HCT116 (cell line): ENCODE measurements at regions not wholly inside any gene's neighbourhood (a gene's known extent, or its start where the extent isn't known, plus 50 kb on each side); places are given as distances from the start of the nearest gene placed in this dataset.

Experiments
- ATAC-seq: fragments of 200-7000 bp; cut with Tn5 transposase; 2 replicates; pipeline ENCODE4 v1.9.1; 2020; ENCODE audit warnings: mild to moderate bottlenecking, moderate library complexity
- BruUV-seq: library from RNA; stranded (reverse); fragments of 400-500 nt; replicated peaks from 2 replicates; lab custom pipeline; 2021; lab: Mats Ljungman, UMichigan
- CTCF ChIA-PET: fragments of 300-600 bp; sonication (Branson Sonifier 250); formaldehyde crosslinking; loops from one replicate; lab custom pipeline; 2021; ENCODE audit warnings: antibody characterized with exemption; lab: Charles Lee
- POLR2A ChIA-PET: fragments of 300-600, 350-600 bp; sonication (Branson Sonifier 250); formaldehyde crosslinking; loops from one replicate; lab custom pipeline; 2021; ENCODE audit warnings: antibody characterized with exemption; lab: Charles Lee
- RAD21 ChIA-PET, 2 experiments: fragments of 300-600 bp; sonication (Branson Sonifier 250); formaldehyde crosslinking; loops; one replicate each; lab custom pipeline; 2023; ENCODE audit warnings: low total read pairs in 2 of 2; ENCODE audit not compliant: uncharacterized antibody in 2 of 2, unreplicated experiment in 2 of 2, low non-redundant PET in 1 of 2; lab: Charles Lee
- DNase-seq: peaks from one replicate; pipeline ENCODE4 v3.0.0-alpha.2; 2010; ENCODE audit warnings: low read depth, low spot score
- H2AFZ ChIP-seq: fragments of 200-600 bp; shearing (Covaris generic), sonication (generic); 2 replicates; pipeline ENCODE4 v1.6.1; 2017; ENCODE audit warnings: low read depth, mixed run types, mixed read lengths, antibody characterized with exemption, low read length; ENCODE audit not compliant: poor library complexity, severe bottlenecking
- H3K27ac ChIP-seq: 2 replicates; pipeline ENCODE4 v1.5.1; 2012; ENCODE audit warnings: low read depth, low read length
- H3K27me3 ChIP-seq: fragments of 200-600 bp; sonication (generic); 2 replicates; pipeline ENCODE4 v1.6.1; 2016; ENCODE audit warnings: mixed run types, low read length, mixed read lengths; ENCODE audit not compliant: insufficient read depth
- H3K36me3 ChIP-seq, 2 experiments: fragments of 200-500 bp in 1 of 2; fragments of 200-600 bp in 1 of 2; sonication (Bioruptor generic) in 1 of 2; sonication (generic) in 1 of 2; 2 replicates each; pipeline versions ENCODE4 v1.5.1 to v1.6.1; 2014 to 2016; ENCODE audit warnings: low read length in 2 of 2, inconsistent platforms in 1 of 2, mixed read lengths in 1 of 2, mixed run types in 1 of 2; ENCODE audit not compliant: insufficient read depth in 2 of 2, control insufficient read depth in 1 of 2
- H3K4me1 ChIP-seq, 2 experiments: fragments of 200-600 bp in 1 of 2; sonication (generic) in 1 of 2; 2 replicates each; pipeline versions ENCODE4 v1.5.1 to v1.6.1; 2012 to 2017; ENCODE audit warnings: low read length in 2 of 2, inconsistent platforms in 1 of 2, mild to moderate bottlenecking in 1 of 2, mixed read lengths in 1 of 2, mixed run types in 1 of 2, moderate library complexity in 1 of 2; ENCODE audit not compliant: insufficient read depth in 2 of 2, control insufficient read depth in 1 of 2
- H3K4me2 ChIP-seq: fragments of 200-600 bp; sonication (generic); 2 replicates; pipeline ENCODE4 v1.6.1; 2017; ENCODE audit warnings: mixed run types, low read length, mixed read lengths
- H3K4me3 ChIP-seq, 2 experiments: fragments of 200-600 bp in 1 of 2; sonication (generic) in 1 of 2; replicated peaks in 1 of 2; 2 replicates each; pipeline ENCODE4 v1.5.1; 2011 to 2016; ENCODE audit warnings: low read length in 2 of 2, control low read depth in 1 of 2, low read depth in 1 of 2, mild to moderate bottlenecking in 1 of 2, mixed read lengths in 1 of 2, mixed run types in 1 of 2
- H3K79me2 ChIP-seq: fragments of 200-600 bp; sonication (generic); 2 replicates; pipeline ENCODE4 v1.6.1; 2017; ENCODE audit warnings: mild to moderate bottlenecking, mixed run types, low read length, moderate library complexity, mixed read lengths; ENCODE audit not compliant: insufficient read depth
- H3K9ac ChIP-seq: fragments of 200-600 bp; sonication (generic); 2 replicates; pipeline ENCODE4 v1.6.1; 2016; ENCODE audit warnings: low read length, mixed read lengths
- H3K9me2 ChIP-seq: fragments of 200-600 bp; sonication (generic), shearing (Covaris generic); 2 replicates; pipeline ENCODE4 v1.6.1; 2017; ENCODE audit warnings: mixed run types, mild to moderate bottlenecking, moderate library complexity; ENCODE audit not compliant: insufficient read depth
- H3K9me3 ChIP-seq, 2 experiments: fragments of 200-500 bp in 1 of 2; fragments of 200-600 bp in 1 of 2; sonication (Bioruptor generic) in 1 of 2; sonication (generic) in 1 of 2; 2 replicates each; pipeline ENCODE4 v1.6.1; 2014 to 2017; ENCODE audit warnings: low read length in 2 of 2, mixed read lengths in 2 of 2, inconsistent platforms in 1 of 2, low read depth in 1 of 2, mild to moderate bottlenecking in 1 of 2, mixed run types in 1 of 2, moderate library complexity in 1 of 2; ENCODE audit not compliant: control insufficient read depth in 1 of 2, insufficient read depth in 1 of 2
- H4K20me1 ChIP-seq: fragments of 200-600 bp; sonication (generic), shearing (Covaris generic); 2 replicates; pipeline ENCODE4 v1.6.1; 2017; ENCODE audit warnings: mixed run types, mild to moderate bottlenecking, moderate library complexity; ENCODE audit not compliant: insufficient read depth
- ATF3 ChIP-seq: IDR thresholded peaks from 2 replicates; pipeline ENCODE4 v1.6.1; 2012
- EGR1 ChIP-seq: IDR thresholded peaks from 2 replicates; pipeline ENCODE4 v1.6.1; 2012; ENCODE audit warnings: low read depth
- ELF1 ChIP-seq: IDR thresholded peaks from 2 replicates; pipeline ENCODE4 v1.6.1; 2012; ENCODE audit warnings: low read depth, borderline replicate concordance
- EZH2phosphoT487 ChIP-seq: fragments of 200-600 bp; IDR thresholded peaks from 2 replicates; pipeline ENCODE4 v1.6.1; 2018; ENCODE audit warnings: antibody characterized with exemption, borderline replicate concordance
- FOSL1 ChIP-seq: IDR thresholded peaks from 2 replicates; pipeline ENCODE4 v1.6.1; 2012; ENCODE audit warnings: low read depth
- JUND ChIP-seq: IDR thresholded peaks from 2 replicates; pipeline ENCODE4 v1.6.1; 2012
- POLR2AphosphoS5 ChIP-seq: IDR thresholded peaks from 2 replicates; pipeline ENCODE4 v1.6.1; 2011; ENCODE audit warnings: mild to moderate bottlenecking, low read depth, low read length, moderate library complexity
- REST ChIP-seq: IDR thresholded peaks from 2 replicates; pipeline ENCODE4 v1.6.1; 2012; ENCODE audit warnings: low read depth
- SIN3A ChIP-seq: IDR thresholded peaks from 2 replicates; pipeline ENCODE4 v1.6.1; 2012; ENCODE audit warnings: low read depth
- SP1 ChIP-seq: IDR thresholded peaks from 2 replicates; pipeline ENCODE4 v1.6.1; 2012; ENCODE audit warnings: low read depth
- SRF ChIP-seq: IDR thresholded peaks from 2 replicates; pipeline ENCODE4 v1.6.1; 2012; ENCODE audit warnings: low read depth
- TCF7L2 ChIP-seq: IDR thresholded peaks from 2 replicates; pipeline ENCODE4 v1.7.0; 2011; ENCODE audit warnings: borderline replicate concordance, inconsistent platforms; ENCODE audit not compliant: insufficient read depth, insufficient read length; ENCODE audit errors: extremely low read depth
- ZFX ChIP-seq: fragments of 450-650 bp; IDR thresholded peaks from 2 replicates; pipeline ENCODE4 v1.6.1; 2017
- intact Hi-C: fragments of 100-400 bp; cut with micrococcal nuclease; formaldehyde crosslinking; loops from 2 replicates; pipeline ENCODE4 v1.10.0; 2022
- TF ChIP-seq, protein P1 (sequence below): IDR thresholded peaks from 2 replicates; pipeline ENCODE4 v1.6.1; 2011; ENCODE audit warnings: mild to moderate bottlenecking, low read length, moderate library complexity; ENCODE audit not compliant: insufficient replicate concordance; ENCODE audit errors: extremely low read depth
- TF ChIP-seq, protein P2 (sequence below): IDR thresholded peaks from 2 replicates; pipeline ENCODE4 v1.6.1; 2012

- POLR2A ChIA-PET = no interaction called here
- Histone ChIP-seq H2AFZ (no peak overlapping the region), H3K4me2 (no peak overlapping the region), H3K9me2 (no peaks in the 10 kb centered on the region), H4K20me1 (no peaks in the 10 kb centered on the region), H3K4me3 (no peak overlapping the region), H3K9me3 (peaks cover 9 to 28% of the 10 kb centered on the region in 2 experiments; a peak in 2 of 4 replicates), H3K79me2 (no peaks in the 10 kb centered on the region), H3K4me1 (no peaks in the 10 kb centered on the region), H3K9ac (no peak overlapping the region), H3K27ac (no peak overlapping the region), H3K36me3 (no peaks in the 10 kb centered on the region), H3K27me3 (no peaks in the 10 kb centered on the region)
- CTCF ChIA-PET = no interaction called here
- intact Hi-C loops = no loop called here
- TF ChIP-seq ATF3 (no peak), SIN3A (no peak), REST (no peak), SP1 (no peak), TCF7L2 (no peak), EZH2phosphoT487 (no peak), ZFX (no peak), POLR2AphosphoS5 (no peak), SRF (no peak), ELF1 (no peak), JUND (no peak), FOSL1 (no peak), EGR1 (no peak)
- TF ChIP-seq, protein P1, sequence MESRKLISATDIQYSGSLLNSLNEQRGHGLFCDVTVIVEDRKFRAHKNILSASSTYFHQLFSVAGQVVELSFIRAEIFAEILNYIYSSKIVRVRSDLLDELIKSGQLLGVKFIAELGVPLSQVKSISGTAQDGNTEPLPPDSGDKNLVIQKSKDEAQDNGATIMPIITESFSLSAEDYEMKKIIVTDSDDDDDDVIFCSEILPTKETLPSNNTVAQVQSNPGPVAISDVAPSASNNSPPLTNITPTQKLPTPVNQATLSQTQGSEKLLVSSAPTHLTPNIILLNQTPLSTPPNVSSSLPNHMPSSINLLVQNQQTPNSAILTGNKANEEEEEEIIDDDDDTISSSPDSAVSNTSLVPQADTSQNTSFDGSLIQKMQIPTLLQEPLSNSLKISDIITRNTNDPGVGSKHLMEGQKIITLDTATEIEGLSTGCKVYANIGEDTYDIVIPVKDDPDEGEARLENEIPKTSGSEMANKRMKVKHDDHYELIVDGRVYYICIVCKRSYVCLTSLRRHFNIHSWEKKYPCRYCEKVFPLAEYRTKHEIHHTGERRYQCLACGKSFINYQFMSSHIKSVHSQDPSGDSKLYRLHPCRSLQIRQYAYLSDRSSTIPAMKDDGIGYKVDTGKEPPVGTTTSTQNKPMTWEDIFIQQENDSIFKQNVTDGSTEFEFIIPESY = no peak
- TF ChIP-seq, protein P2, sequence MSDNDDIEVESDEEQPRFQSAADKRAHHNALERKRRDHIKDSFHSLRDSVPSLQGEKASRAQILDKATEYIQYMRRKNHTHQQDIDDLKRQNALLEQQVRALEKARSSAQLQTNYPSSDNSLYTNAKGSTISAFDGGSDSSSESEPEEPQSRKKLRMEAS = no peak
- ATAC-seq (no peak), DNase-seq (no peak)
- RAD21 ChIA-PET = no interaction called here
- no TSS peak for BruUV-seq
Observed at GRCh38 chr13:54187461-54187860, 1158.8 kb downstream of the OLFM4 start.
